Kidney (tissue), 13 donors: ENCODE measurements at regions not wholly inside any gene's neighbourhood (a gene's known extent, or its start where the extent isn't known, plus 50 kb on each side); places are given as distances from the start of the nearest gene placed in this dataset.

Experiments used
- DNase-seq, 5 donors: peaks; one replicate each; pipeline ENCODE4 v3.0.0-alpha.2; 2013 to 2020
- FAIRE-seq: peaks from 2 replicates; lab custom pipeline; 2012; peaks lifted over from hg19 to GRCh38; lab: Jason Lieb, UNC
- H3K27ac ChIP-seq, 2 donors: one replicate each; pipeline ENCODE4 v1.7.0; 2013; ENCODE audit warnings: low read depth in 2 of 2, low read length in 2 of 2, inconsistent platforms in 1 of 2
- H3K27me3 ChIP-seq: one replicate; pipeline ENCODE4 v1.7.1; 2013; ENCODE audit warnings: low read length, inconsistent platforms; ENCODE audit not compliant: control insufficient read depth, insufficient read depth
- H3K36me3 ChIP-seq, 3 donors: one replicate each; pipeline versions ENCODE4 v1.7.0 to v1.7.1; 2013; ENCODE audit warnings: low read length in 3 of 3, control low read depth in 1 of 3, inconsistent platforms in 1 of 3; ENCODE audit not compliant: insufficient read depth in 3 of 3, control insufficient read depth in 2 of 3
- H3K4me1 ChIP-seq, 3 donors: one replicate each; pipeline versions ENCODE4 v1.7.0 to v1.7.1; 2013; ENCODE audit warnings: low read length in 3 of 3, inconsistent platforms in 1 of 3, low read depth in 1 of 3; ENCODE audit not compliant: control insufficient read depth in 2 of 3, insufficient read depth in 2 of 3
- H3K4me3 ChIP-seq, 3 donors: one replicate each; pipeline versions ENCODE4 v1.7.0 to v1.8.1; 2013; ENCODE audit warnings: low read length in 3 of 3, control low read depth in 1 of 3, inconsistent platforms in 1 of 3
- H3K9ac ChIP-seq, 3 donors: one replicate each; pipeline versions ENCODE4 v1.7.0 to v1.7.1; 2013; ENCODE audit warnings: low read length in 3 of 3, control low read depth in 1 of 3, inconsistent platforms in 1 of 3
- H3K9me3 ChIP-seq, 3 donors: one replicate each; pipeline versions ENCODE4 v1.7.0 to v1.7.1; 2013; ENCODE audit warnings: low read length in 3 of 3, control low read depth in 1 of 3, inconsistent platforms in 1 of 3; ENCODE audit not compliant: control insufficient read depth in 2 of 3, insufficient read depth in 1 of 3
- CTCF ChIP-seq: IDR thresholded peaks from 3 replicates; pipeline ENCODE4 v1.5.1; 2012; ENCODE audit warnings: mild to moderate bottlenecking, moderate library complexity, borderline replicate concordance; ENCODE audit not compliant: insufficient read depth; ENCODE audit errors: extremely low read depth
- intact Hi-C: fragments of 100-400 bp; cut with DNase I; formaldehyde crosslinking; loops from one replicate; pipeline ENCODE4 v1.11.1; 2022
- donor health status: control.
- donor health status: control.
- donor health status: control.
- donor health status: control.
- donor health status: control.
- donor health status: DM: yes; HTN: yes; CAD: no.
- donor health status: Normal renal cell carcinoma (clear cell type).

GRCh38 chr5:10856683-10857337, 95.8 kb upstream of the DAP start:
- Histone ChIP-seq H3K27ac (no peak overlapping the region), H3K9me3 (no peaks in the 10 kb centered on the region), H3K27me3 (no peaks in the 10 kb centered on the region), H3K4me3 (no peak overlapping the region), H3K4me1 (peaks cover 0 to 5% (median 0%) of the 10 kb centered on the region in 3 donors), H3K9ac (no peak overlapping the region), H3K36me3 (no peaks in the 10 kb centered on the region)
- peak; percentile 57 for TF ChIP-seq CTCF
- FAIRE-seq (no peak), DNase-seq (peak; percentile 74 to 88 (median 83))
- intact Hi-C loops = no loop called here

- Histone ChIP-seq H3K4me1 (peaks cover 0 to 5% (median 0%) of the 10 kb centered on the region in 3 donors), H3K36me3 (no peaks in the 10 kb centered on the region), H3K9me3 (no peaks in the 10 kb centered on the region), H3K27me3 (no peaks in the 10 kb centered on the region), H3K4me3 (no peak overlapping the region), H3K27ac (no peak overlapping the region), H3K9ac (no peak overlapping the region)
- DNase-seq (no peak), FAIRE-seq (no peak)
- TF ChIP-seq CTCF = no peak
- intact Hi-C loops = no loop called here
Observed at GRCh38 chr5:10856071-10856470, 95.0 kb upstream of the DAP start.

- no peak for TF ChIP-seq CTCF
- no peak for DNase-seq
- H3K9me3 ChIP-seq = no peaks in the 10 kb centered on the region
- H3K36me3 ChIP-seq = no peaks in the 10 kb centered on the region
- FAIRE-seq = no peak
- intact Hi-C loops = no loop called here
- no peak overlapping the region for H3K27ac ChIP-seq
- H3K27me3 ChIP-seq = no peaks in the 10 kb centered on the region
- H3K9ac ChIP-seq = no peak overlapping the region
- peaks cover 0 to 5% (median 0%) of the 10 kb centered on the region in 3 donors for H3K4me1 ChIP-seq
- H3K4me3 ChIP-seq = no peak overlapping the region
Observed at GRCh38 chr5:10854506-10855277, 93.7 kb upstream of the DAP start.
